Stomach (tissue), 8 donors: ENCODE measurements at regions not wholly inside any gene's neighbourhood (a gene's known extent, or its start where the extent isn't known, plus 50 kb on each side); places are given as distances from the start of the nearest gene placed in this dataset.
"Not testable (repeated sequence)": the region's sequence is repeated elsewhere in the genome, so short reads cannot be mapped to it uniquely, and the experiment has no call there.

Source experiments
- DNase-seq, 2 donors: peaks; one replicate each; pipeline versions ENCODE4 v3.0.0 to v3.0.0-alpha.2; 2013 to 2019
- H3K27ac ChIP-seq, 5 donors: fragments of 200-600 bp in 4 of 5; sonication (generic) in 4 of 5; one replicate each; pipeline ENCODE4 v1.5.1; 2013 to 2019; ENCODE audit warnings: mild to moderate bottlenecking in 1 of 5, moderate library complexity in 1 of 5
- H3K27me3 ChIP-seq, 3 donors: fragments of 200-600 bp; sonication (generic); one replicate each; pipeline ENCODE4 v1.5.1; 2017 to 2019; ENCODE audit warnings: mixed run types in 1 of 3
- H3K36me3 ChIP-seq, 4 donors: fragments of 200-600 bp; sonication (generic); 1 replicate in 3 of 4; 2 replicates in 1 of 4; pipeline ENCODE4 v1.5.1; 2016 to 2019
- H3K4me1 ChIP-seq, 4 donors: fragments of 200-600 bp; sonication (generic); one replicate each; pipeline ENCODE4 v1.5.1; 2016 to 2019
- H3K4me3 ChIP-seq, 4 donors: fragments of 200-600 bp; sonication (generic) in 3 of 4; one replicate each; pipeline ENCODE4 v1.5.1; 2016 to 2019; ENCODE audit warnings: mild to moderate bottlenecking in 1 of 4
- H3K9me3 ChIP-seq, 4 donors: fragments of 200-600 bp; sonication (generic); one replicate each; pipeline ENCODE4 v1.5.1; 2016 to 2019
- CTCF ChIP-seq, 7 experiments: fragments of 450-650 bp in 4 of 7; fragments of 200-600 bp in 3 of 7; sonication (generic) in 3 of 7; IDR thresholded peaks; one replicate each; pipeline ENCODE4 v1.5.1; 2016 to 2019; ENCODE audit warnings: antibody characterized with exemption in 7 of 7, control low read depth in 2 of 7, mild to moderate bottlenecking in 1 of 7
- EP300 ChIP-seq: sonication (generic); formaldehyde crosslinking; IDR thresholded peaks from one replicate; pipeline ENCODE4 v1.6.1; 2017; ENCODE audit warnings: antibody characterized with exemption
- POLR2A ChIP-seq, 4 donors: fragments of 450-650 bp; IDR thresholded peaks; one replicate each; pipeline ENCODE4 v1.6.1; 2016; ENCODE audit warnings: antibody characterized with exemption in 4 of 4, control low read depth in 2 of 4, mild to moderate bottlenecking in 1 of 4, moderate library complexity in 1 of 4
- POLR2AphosphoS5 ChIP-seq, 3 donors: sonication (generic); formaldehyde crosslinking; IDR thresholded peaks; one replicate each; pipeline ENCODE4 v1.6.1; 2016; ENCODE audit warnings: antibody characterized with exemption in 3 of 3
- WGBS, 5 donors: extraction: QIAGEN DNeasy Blood & Tissue Kit in 3 of 5; methylation state at CpG; one replicate each; pipeline versions ENCODE4 v1.1.5 to v1.1.7; 2013 to 2018; 5-methylcytosine and 5-hydroxymethylcytosine counted together
- intact Hi-C: fragments of 100-400 bp; cut with DNase I; formaldehyde crosslinking; loops from one replicate; pipeline ENCODE4 v1.15.1; 2023; ENCODE audit warnings: low total_unique reads
- donor health status: healthy with polysubstance abuse.
- donor health status: Bipolar disorder and iron deficiency.
- donor health status: healthy.

- Histone ChIP-seq H3K9me3 (peaks cover 0 to 12% (median 0%) of the 10 kb centered on the region in 4 donors), H3K36me3 (no peaks in the 10 kb centered on the region), H3K27me3 (no peaks in the 10 kb centered on the region), H3K4me1 (no peaks in the 10 kb centered on the region), H3K4me3 (no peak overlapping the region), H3K27ac (no peak overlapping the region)
- DNase-seq: peak in 1 of 2 donors; percentile 27
- no peak for TF ChIP-seq CTCF (IDR thresholded peaks at IDR 0.05)
- no peak for TF ChIP-seq POLR2A (IDR thresholded peaks at IDR 0.05)
- TF ChIP-seq EP300: no peak
- no peak for TF ChIP-seq POLR2AphosphoS5 (IDR thresholded peaks at IDR 0.05)
- 58 to 86% (median 75%) methylated on average over 3 of the region's 3 CpGs for WGBS, 5 donors
- intact Hi-C loops: no loop called here
Observed at GRCh38 chr3:106850437-106850836, 526.8 kb upstream of the CCDC54 start.

GRCh38 chr3:106858321-106858720 is 518.9 kb upstream of the CCDC54 start:
- H3K4me3 ChIP-seq, H3K4me1 ChIP-seq, intact Hi-C loops, H3K27me3 ChIP-seq, H3K36me3 ChIP-seq, H3K27ac ChIP-seq, DNase-seq, H3K9me3 ChIP-seq: not testable (repeated sequence)
- 54 to 63% (median 55%) methylated on average over 3 of the region's 3 CpGs for WGBS, 5 donors

- no peak for DNase-seq
- H3K27ac ChIP-seq: no peak overlapping the region
- no peak for TF ChIP-seq POLR2AphosphoS5 (IDR thresholded peaks at IDR 0.05)
- no peak for TF ChIP-seq CTCF (IDR thresholded peaks at IDR 0.05)
- TF ChIP-seq POLR2A (IDR thresholded peaks at IDR 0.05): no peak
- TF ChIP-seq EP300: no peak
- no peak overlapping the region for H3K4me3 ChIP-seq
- no peaks in the 10 kb centered on the region for H3K36me3 ChIP-seq
- no peaks in the 10 kb centered on the region for H3K4me1 ChIP-seq
- no peaks in the 10 kb centered on the region for H3K9me3 ChIP-seq
- intact Hi-C loops: no loop called here
- no peaks in the 10 kb centered on the region for H3K27me3 ChIP-seq
Observed at GRCh38 chr3:106860182-106860581, 517.1 kb upstream of the CCDC54 start.

- 24 to 41% (median 37%) methylated on average over 3 of the region's 3 CpGs for WGBS, 5 donors
- no peaks in the 10 kb centered on the region for H3K4me1 ChIP-seq
- TF ChIP-seq POLR2A (IDR thresholded peaks at IDR 0.05) (no peak), CTCF (IDR thresholded peaks at IDR 0.05) (no peak), POLR2AphosphoS5 (IDR thresholded peaks at IDR 0.05) (no peak), EP300 (no peak)
- no peaks in the 10 kb centered on the region for H3K27me3 ChIP-seq
- no peak overlapping the region for H3K27ac ChIP-seq
- no peak overlapping the region for H3K4me3 ChIP-seq
- no peaks in the 10 kb centered on the region for H3K36me3 ChIP-seq
- intact Hi-C loops: no loop called here
- H3K9me3 ChIP-seq: peaks cover 0 to 4% (median 0%) of the 10 kb centered on the region in 4 donors
- peak in 1 of 2 donors; percentile 18 for DNase-seq
Observed at GRCh38 chr3:106862067-106862466, 515.2 kb upstream of the CCDC54 start.

- no peak for TF ChIP-seq POLR2AphosphoS5 (IDR thresholded peaks at IDR 0.05)
- no peak for TF ChIP-seq POLR2A (IDR thresholded peaks at IDR 0.05)
- TF ChIP-seq CTCF (IDR thresholded peaks at IDR 0.05): no peak
- TF ChIP-seq EP300: no peak
- H3K9me3 ChIP-seq: no peaks in the 10 kb centered on the region
- no peak overlapping the region for H3K27ac ChIP-seq
- intact Hi-C loops: no loop called here
- no peak overlapping the region for H3K4me3 ChIP-seq
- H3K27me3 ChIP-seq: no peaks in the 10 kb centered on the region
- WGBS, 5 donors: 74 to 89% (median 84%) methylated on average over 1 of the region's 1 CpG
- H3K36me3 ChIP-seq: no peaks in the 10 kb centered on the region
- no peaks in the 10 kb centered on the region for H3K4me1 ChIP-seq
- no peak for DNase-seq
Observed at GRCh38 chr3:106877627-106878026, 499.6 kb upstream of the CCDC54 start.
